HG02623 (cell line): ENCODE measurements at regions not wholly inside any gene's neighbourhood (a gene's known extent, or its start where the extent isn't known, plus 50 kb on each side); places are given as distances from the start of the nearest gene placed in this dataset.

ENCODE experiments used
- ATAC-seq: cut with Tn5 transposase; IDR thresholded peaks from one replicate; pipeline ENCODE4 v1.9.1; 2021; ENCODE audit warnings: moderate library complexity; ENCODE audit not compliant: unreplicated experiment

DNA sequence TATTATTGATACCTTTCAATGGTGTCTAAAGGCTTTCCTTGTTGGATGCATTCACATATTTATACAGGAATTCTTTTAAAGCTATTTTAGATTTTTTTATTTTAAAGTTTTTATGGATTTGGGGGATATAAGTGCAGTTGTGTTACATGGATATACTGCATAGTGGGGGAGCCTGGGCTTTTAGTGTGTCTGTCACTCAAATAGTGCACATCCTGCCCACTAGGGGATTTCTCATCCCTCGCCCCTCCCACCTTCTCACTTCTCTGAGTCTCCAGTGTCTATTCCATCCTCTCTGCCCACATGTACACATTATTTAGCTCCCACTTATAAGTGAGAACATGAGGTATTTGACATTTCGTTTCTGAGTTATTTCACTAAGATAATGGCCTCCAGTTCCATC is 154.0 kb upstream of the MKI67 start:
- ATAC-seq, result no peak

DNA sequence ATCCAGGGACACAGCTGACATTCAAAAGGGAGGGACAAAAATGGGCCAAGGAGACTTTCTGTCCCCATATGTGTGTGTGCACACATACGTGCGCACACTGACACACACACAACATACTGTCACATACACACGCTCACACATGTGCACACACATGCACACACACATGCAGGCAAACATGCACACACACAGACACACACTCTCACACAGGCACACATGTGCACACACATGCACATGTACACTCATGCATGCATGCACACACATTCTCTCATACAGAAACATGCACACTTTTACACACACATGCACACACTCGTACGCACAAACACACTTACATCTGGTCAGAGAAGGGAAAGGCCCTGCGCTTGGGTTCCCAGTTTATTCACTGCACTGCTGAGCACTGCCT is 155.1 kb upstream of the MKI67 start:
- no peak for ATAC-seq

DNA sequence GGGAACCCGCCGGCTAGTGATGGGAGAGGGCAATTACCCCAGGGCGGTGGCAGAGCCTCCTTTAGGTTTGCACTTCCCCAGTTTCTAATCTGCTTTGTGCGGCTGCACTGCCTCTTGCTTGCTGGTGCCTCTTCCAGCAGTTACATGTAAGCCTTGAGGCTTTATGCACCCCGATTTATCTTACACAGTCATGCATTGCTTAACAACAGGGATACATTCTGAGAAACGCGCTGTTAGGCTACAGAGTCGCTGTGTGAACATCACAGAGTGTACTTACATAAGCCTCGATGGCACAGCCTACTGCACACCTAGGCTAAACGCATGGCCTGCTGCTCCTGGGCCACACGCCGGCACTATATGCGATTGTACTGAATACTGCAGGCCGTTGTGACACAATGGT is 155.6 kb upstream of the MKI67 start:
- ATAC-seq, result no peak

DNA sequence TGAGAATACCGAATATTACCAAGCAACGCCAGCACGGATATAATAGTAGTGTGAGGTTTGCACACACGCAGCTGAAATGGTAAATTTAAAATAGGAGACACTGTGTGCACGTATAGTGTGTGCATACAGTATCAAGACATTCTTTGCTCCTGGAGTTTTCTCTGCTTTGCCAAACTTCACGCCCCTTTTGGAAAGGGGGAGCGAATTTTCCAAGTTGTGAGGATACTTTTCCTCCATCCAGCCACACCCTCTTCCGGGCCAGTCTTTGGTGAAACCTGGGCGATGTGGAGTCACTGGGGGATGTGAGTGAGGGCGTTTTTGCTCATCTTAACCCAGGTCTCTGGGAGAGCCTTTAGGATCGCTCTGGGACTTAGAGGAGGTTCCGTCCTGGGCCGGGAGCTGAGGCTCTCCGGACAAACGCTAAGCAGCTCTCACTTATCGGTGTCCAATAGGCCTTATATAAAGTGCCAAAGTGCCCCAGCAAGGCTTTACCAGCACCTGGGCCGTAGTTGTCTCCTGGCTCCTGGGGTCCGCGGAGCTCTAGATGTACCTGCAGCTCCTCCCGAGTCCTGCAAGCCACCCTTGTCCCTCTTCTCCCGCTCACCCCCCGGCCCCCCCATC is 160.0 kb upstream of the MKI67 start:
- no peak for ATAC-seq

DNA sequence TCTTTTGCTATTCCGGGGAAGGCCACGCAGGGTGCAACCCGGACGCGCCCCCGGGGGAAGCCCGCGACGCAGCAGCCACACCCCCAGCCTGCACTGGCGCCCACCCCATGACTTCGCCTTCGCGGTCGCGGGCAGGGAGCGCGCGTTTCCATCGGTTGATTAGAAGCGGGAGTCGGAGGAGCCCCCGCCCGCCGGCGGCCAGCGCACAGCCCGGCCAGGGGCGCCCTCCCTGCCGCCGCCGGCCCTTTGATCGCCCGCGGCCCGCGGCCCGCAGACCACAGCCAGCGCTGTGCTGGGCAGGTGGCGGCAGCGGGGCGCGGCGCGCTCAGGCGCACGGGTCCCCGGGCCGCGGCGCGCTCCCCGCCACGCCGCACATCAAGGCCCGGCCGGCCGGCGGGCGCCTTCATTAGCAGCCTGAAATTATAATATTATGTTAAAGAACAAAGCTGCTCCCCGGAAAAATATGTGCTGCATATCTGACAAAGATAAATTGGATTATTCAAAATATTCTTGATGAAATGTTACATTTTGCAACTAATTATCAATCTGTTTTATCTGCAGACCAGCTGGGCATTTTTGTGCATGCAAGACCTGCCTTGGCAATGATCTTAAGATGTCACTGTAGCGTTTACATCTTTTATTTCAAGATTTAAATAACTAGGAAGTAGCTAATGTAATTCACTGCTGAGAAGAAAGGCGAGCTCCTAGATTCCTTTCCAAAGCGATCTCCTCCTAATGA is 160.7 kb upstream of the MKI67 start:
- ATAC-seq, result no peak

DNA sequence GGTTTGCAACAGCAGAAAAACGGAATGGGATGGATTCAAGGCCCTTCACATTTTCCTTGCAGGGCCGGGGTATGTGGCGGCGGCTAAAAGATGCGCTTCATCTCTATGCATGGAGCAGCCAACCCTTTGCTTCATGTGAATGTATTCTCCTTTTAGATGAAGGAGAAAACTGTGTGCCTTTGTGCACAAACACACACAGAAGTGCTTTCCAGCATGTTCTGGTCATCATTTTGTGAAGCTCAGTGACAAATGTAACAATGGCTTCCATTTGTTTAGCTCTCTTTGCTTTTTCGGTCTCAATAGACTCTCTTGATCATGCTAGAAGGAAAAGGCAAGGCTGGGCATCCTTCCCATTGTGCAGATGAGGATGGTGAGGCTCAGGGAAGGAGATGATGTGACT is 161.7 kb upstream of the MKI67 start:
- ATAC-seq, result no peak

DNA sequence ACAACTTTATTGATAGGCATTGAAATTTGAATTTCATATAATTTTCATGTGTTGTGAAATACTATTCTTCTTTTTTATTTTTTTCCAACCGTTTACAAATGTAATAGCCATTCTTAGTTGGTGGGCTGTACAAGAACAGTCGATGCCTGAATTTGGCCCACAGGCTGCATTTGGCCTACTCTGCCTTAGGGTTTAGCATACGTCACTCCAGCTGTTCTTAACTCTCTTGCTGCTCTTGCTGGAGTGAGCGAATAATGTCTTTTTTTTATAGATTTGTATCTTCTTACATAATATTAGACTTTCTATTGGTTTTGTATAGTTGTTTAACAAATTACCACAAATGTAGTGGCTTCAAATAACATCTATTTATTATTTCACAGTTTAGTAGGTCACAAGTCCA is 163.4 kb upstream of the MKI67 start:
- no peak for ATAC-seq

DNA sequence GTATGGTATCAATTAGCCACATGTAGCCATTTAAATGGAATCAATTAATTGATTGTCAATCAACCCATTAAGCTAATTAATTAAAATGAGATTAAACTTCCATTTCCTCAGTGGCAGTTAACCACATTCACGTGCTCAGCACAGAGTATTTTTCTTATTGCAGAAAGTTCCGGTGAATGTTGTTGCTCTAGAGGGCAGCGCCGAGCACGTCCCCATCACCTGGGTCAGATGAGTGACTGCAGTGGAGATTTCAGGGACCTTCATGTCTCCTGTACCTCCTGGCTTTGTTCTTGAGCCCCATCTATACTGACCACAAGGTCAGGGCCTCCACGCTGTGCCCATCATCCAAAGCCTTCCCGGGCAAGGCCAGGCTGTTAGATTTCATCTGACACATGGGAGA is 168.8 kb upstream of the MKI67 start:
- ATAC-seq, result no peak

DNA sequence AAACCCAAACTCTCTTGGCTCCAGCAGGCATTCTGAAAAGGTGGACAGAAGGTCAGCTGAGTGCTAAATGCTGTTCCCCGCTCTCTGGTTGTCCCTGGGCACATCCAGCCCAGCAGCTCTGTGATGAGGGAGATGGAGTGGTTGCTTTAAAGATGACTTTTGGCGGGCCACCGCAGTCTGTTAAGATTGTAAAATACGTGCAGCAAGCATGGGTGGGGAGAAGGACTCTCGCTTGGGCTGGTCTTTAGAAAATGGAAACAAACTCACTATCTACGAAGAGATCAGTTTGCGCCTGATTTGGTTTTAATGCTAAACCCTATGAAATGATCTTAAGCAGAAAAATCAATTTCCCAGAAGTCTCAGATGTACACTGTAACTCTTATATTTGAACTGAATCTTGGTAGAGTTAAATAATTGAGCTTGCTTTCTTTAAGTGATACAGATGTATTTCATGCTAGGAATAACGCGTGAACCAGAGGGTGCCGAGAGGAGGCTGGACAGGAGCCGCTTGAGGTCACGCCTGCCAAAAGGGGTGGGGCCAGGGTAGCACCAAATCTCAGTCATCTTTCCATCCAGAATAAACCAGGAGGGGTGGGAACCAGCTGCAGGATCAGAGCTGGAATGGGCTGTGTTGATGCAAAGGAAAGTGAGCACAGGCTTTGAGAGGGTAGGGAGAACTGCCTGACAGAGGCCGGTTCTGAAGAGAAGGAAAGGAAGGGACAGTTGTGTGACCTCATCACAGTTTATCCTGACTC is 170.2 kb upstream of the MKI67 start:
- ATAC-seq, result no peak

DNA sequence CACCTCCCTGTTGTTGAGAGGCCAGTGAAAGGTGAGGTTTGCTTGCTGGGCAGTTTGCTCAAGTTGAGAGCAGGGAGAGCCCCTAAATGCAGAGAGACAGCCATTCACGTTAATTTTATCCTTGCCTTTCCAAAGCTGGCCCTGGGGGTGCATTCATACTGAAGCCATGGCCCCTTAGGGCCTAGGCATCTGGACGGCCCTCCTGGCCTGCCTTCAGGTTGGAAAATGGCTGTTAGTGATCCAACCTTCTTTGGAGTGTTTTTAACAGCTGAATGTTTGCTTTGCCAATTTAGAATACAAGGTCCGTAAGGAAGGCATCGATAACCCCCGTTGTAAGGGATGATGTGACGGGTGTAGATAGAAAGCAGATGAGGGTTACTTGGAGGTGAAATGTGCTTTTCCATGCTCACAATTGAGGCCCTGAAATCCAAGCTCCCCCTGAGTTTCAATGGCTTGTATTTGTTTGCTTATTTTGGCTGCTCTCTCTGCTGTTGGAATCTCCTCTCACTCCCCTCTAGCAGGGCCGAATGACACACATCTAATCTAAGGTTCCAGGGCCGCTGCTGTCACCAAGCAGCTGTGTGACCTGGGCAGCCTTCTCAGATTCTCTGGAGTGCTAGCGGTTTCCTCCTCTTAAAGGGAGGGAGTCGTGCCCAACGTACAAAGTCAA is 171.6 kb upstream of the MKI67 start:
- ATAC-seq, result no peak

DNA sequence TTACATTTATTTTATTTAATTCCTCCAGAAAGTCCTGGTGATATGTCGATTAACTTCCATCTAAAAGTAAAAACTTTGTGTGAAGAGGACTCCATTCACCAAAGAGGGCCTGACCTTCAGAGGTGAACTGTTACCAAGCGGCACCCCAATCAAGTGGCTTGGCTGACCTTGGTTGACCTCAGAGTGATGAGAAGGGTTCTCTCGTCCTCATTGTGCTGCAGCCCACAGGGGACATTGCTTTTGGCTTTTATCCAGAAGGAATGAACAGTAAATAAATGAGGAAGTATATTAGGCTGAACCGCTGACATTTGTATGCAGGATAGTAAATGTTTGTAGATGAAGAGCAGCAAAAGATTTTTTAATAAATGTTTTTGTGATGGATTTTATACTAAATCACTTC is 172.4 kb upstream of the MKI67 start:
- ATAC-seq, result no peak

DNA sequence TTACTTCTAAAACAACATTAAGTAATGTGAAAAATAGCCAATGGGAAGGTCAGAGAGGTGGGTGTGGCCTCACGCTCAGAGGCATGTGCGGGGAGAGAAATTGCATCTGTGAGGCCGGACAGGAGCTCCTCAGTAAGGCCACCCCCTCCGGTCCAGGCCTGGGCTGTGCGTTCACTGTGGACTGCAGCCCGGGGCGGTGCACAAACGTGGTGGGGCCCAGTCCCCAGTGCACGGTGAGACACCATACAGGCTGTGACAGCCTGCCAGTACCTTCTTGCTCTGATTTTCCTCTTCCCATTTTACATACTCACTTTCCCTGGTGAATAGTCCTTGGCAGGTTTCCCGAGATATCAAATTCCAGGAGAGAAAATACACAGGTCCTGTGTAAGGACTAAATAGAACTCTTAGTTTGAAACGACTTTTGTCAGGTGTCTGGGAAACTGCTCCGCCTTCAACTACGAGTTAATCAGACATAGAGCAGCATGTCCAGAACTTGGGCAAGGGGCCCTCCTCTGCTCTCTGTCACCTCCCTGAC is 174.1 kb upstream of the MKI67 start:
- no peak for ATAC-seq

DNA sequence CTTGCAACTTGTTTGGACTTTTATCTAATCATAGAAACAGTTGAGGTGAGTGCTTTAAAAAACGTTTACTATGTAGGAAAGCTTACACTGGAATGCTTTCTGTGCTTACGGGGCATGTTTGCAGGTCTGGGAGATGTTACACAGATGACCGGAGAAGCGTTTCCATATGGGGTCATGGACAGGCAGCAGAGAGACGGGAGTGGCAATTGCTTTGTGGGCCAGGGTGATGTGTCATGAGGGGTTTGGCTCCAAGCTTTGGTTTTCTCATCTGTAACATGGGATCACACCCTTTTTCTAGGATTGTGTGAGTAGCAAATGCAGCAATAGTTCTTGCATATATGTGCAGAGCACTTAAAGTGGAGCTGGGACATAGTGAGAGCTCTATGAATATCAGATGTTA is 174.8 kb upstream of the MKI67 start:
- no peak for ATAC-seq

DNA sequence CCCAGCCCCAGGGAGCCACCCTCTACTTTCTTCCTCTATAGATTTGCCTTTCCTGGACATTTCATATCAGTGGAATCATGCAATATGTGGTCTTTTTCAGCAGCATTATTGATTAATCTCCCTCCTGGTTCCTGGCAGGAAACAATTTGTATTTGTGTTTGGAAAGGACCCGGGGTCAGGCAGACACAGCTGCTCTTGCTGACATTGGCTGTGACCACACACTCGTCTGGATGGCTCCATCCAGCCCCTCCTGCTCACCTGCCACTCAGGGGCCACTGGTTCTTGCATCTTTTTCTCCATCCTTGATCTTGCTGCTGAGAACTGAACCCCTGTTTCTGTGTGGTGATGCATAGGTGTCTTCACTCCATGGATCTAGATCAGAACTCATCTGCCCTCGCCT is 176.6 kb upstream of the MKI67 start:
- ATAC-seq, result no peak

DNA sequence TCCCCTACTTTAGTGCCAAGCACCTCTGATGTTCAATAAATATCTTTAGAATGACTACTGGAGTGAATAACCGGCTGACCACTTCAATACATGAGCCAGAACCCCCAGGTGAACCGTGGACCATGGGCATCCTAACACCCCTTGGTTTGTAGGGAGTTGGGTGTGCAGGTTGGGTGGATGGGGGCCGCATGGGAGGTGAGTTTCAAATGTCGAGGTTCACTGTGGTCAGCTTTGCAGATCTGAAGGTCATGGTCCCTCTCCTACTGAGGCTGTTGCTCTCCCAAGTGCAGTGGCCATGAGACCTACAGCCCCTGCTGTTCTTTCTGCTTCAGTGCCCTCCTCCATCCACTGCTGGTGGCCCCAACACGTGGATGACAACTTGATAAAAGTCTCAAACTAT is 178.0 kb upstream of the MKI67 start:
- no peak for ATAC-seq

DNA sequence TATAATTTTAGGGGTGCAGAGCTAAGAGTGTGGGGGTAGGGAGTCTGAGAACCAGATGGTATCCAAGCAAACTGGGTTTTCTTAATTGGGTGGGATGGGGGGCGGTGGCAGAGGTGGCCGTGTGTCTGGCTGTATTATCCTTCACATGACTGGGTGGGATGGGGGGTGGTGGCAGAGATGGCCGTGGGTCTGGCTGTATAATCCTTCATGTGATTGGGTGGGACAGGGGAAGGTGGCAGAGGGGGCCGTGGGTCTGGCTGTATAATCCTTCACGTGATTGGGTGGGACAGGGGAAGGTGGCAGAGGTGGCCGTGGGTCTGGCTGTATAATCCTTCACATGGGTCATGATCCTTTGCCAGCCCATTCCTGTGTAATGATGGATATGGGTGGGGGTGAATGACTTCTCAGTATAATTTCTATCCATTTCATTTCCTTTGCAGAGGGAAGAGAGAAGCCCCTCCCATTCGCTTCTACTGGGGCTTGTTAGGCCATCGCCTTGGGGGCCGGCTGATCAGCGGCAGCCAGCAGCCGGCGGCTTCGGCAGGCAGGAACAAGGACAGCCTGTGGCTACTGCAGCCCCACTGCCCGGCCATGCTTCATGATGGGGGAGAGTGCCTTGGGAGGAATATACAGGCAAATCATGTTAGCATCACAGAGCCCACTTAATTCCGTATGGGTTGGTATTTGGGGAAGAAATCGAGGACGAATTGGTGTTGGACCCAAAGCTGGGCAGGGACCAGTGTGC is 179.6 kb upstream of the MKI67 start:
- no peak for ATAC-seq

DNA sequence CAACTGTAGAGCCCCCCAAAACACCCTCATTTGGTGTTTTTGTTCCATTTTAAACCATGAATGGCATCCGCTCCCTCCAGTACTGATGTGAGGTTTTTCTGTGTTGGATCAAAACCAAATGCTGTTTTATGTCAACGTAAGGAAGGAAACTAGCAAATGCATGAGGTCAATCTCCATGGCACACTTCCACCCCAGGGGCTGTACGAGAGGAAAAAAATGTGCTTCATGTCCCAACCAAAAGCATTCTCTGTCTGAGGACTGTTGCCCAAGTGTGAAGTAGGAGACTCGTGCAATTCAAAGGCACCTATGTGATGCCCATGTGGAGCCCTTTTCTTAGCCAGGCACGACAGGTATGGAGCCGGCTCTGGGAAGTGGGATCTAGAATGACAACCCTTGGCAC is 180.3 kb upstream of the MKI67 start:
- no peak for ATAC-seq

DNA sequence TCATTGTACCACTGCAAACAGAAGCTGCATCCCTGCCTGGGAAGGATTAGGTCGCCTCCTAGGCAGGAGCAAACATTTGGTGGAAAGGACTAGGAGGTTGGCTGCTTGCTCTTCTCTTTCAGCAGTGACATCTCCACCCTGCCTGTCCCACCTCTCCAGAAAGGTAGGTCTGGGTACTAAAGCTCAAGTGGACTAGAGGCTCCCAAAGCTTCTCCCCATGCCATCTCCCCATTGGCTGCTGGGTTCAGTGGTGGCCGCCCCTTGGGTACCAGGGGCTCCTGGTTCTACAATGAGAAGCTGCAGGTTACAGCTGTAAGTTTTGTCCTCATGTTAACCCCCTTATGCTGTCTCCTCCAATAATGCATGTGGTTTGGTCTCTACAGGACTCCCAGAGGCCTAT is 180.7 kb upstream of the MKI67 start:
- ATAC-seq, result no peak

DNA sequence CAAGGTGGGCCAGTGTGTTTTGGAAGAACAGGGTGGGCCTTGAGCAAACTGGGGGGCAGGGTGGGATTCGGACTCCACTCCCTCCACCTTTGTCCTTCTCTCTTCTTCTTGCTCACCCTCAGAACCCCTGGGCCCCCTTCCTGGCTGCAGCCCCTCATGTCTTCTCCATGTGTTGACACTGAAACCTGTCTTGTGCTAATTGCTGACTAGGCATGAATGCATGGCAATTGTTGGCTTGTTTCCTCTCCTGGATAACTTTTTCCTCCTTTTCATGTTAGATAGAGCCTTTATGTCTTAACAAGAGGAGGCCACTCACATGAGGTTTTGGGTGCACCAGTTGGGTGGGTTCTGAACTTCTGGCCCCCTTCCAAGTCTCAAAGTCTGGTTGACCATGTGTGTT is 181.6 kb upstream of the MKI67 start:
- no peak for ATAC-seq

DNA sequence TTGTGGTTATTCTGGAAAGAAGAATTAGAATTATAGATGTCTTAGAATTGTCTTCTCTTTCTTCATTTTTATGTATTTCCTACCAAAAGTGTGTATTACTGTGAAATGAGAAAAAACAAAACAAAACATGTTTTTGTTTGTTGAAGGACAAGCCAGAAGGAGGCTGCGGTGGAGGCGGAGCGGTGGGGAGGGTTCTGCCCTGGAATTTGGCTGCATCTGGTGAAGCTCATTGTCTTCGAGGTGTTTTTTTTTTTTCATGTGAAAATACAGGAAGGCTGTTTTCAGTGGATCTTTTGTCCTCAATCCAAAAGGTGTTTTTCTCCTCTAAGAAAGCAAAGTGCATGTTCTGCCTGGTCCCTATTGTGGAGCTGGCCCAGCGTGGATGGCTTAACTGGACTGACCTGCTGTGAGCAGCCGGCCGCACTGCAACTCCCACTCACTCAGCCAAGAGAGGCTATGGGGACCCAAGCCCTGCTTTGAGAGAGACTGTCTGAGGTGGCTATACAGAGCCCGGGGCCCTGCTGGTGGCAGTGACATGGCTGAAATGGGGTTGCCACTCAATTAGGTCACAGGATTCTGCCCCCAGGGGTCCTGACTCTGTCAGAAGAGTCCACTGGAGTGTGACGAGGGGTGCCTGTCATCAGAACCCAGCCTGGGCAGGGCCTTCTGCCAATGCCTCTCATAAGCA is 184.9 kb upstream of the MKI67 start:
- ATAC-seq, result no peak
